HepG2 (cell line): ENCODE measurements at regions not wholly inside any gene's neighbourhood (a gene's known extent, or its start where the extent isn't known, plus 50 kb on each side); places are given as distances from the start of the nearest gene placed in this dataset.

ENCODE experiments used
- ATAC-seq: fragments of 200-7000 bp; cut with Tn5 transposase; 3 replicates; pipeline ENCODE4 v1.9.1; 2020; ENCODE audit warnings: mild to moderate bottlenecking, moderate library complexity
- BruUV-seq: library from RNA; stranded (reverse); fragments of 400-500 nt; replicated peaks from 2 replicates; lab custom pipeline; 2021; lab: Mats Ljungman, UMichigan
- CTCF ChIA-PET: fragments of 300-600 bp; formaldehyde crosslinking; extraction: SDS; loops from one replicate; lab custom pipeline; 2021; ENCODE audit warnings: low total read pairs, inconsistent platforms, low intra/inter-chr PET ratio; lab: Yijun Ruan, JAX
- POLR2A ChIA-PET: fragments of 350-600 bp; sonication (Branson Sonifier 250); formaldehyde crosslinking; loops from one replicate; lab custom pipeline; 2020; ENCODE audit warnings: antibody characterized with exemption, inconsistent platforms; lab: Yijun Ruan, JAX
- DNase-seq: peaks from one replicate; pipeline ENCODE4 v3.0.0-alpha.2; 2015; ENCODE audit warnings: low spot score
- FAIRE-seq: peaks from 3 replicates; lab custom pipeline; 2011; peaks lifted over from hg19 to GRCh38; lab: Jason Lieb, UNC
- H2AFZ ChIP-seq: one replicate; pipeline ENCODE4 v1.6.1; 2011; ENCODE audit warnings: low read length, inconsistent platforms
- H3K27ac ChIP-seq: fragments of 300-600 bp; 3 replicates; pipeline ENCODE4 v1.8.0; 2011; ENCODE audit warnings: mixed run types, mild to moderate bottlenecking, mixed read lengths, low read length, inconsistent platforms; ENCODE audit not compliant: insufficient read depth; ENCODE audit errors: extremely low read length
- H3K27me3 ChIP-seq, 2 experiments: fragments of 200-600 bp in 1 of 2; 2 replicates in 1 of 2; 3 replicates in 1 of 2; pipeline versions ENCODE4 v1.6.0 to v1.8.0; 2011; ENCODE audit warnings: low read length in 2 of 2, mild to moderate bottlenecking in 2 of 2, moderate library complexity in 2 of 2, inconsistent platforms in 1 of 2; ENCODE audit not compliant: insufficient read depth in 2 of 2, control insufficient read depth in 1 of 2
- H3K36me3 ChIP-seq, 2 experiments: fragments of 200-600 bp in 1 of 2; replicated peaks in 1 of 2; 2 replicates in 1 of 2; 3 replicates in 1 of 2; pipeline versions ENCODE4 v1.5.1 to v1.8.0; 2011; ENCODE audit warnings: low read length in 2 of 2, inconsistent platforms in 1 of 2; ENCODE audit not compliant: insufficient read depth in 2 of 2, control insufficient read depth in 1 of 2
- H3K4me1 ChIP-seq: 2 replicates; pipeline ENCODE4 v1.5.1; 2012; ENCODE audit warnings: low read length, inconsistent platforms; ENCODE audit not compliant: insufficient read depth
- H3K4me2 ChIP-seq: 2 replicates; pipeline ENCODE4 v1.6.0; 2011; ENCODE audit warnings: low read depth, low read length, inconsistent platforms
- H3K4me3 ChIP-seq, 3 experiments: fragments of 200-600 bp in 1 of 3; sonication (generic), shearing (Covaris generic) in 1 of 3; replicated peaks in 1 of 3; 2 replicates each; pipeline ENCODE4 v1.5.1; 2011 to 2016; ENCODE audit warnings: low read length in 3 of 3, inconsistent platforms in 2 of 3, low read depth in 2 of 3, mild to moderate bottlenecking in 2 of 3, control low read depth in 1 of 3, mixed read lengths in 1 of 3; ENCODE audit not compliant: insufficient read depth in 1 of 3
- H3K79me2 ChIP-seq: one replicate; pipeline ENCODE4 v1.6.1; 2011; ENCODE audit warnings: low read length, inconsistent platforms; ENCODE audit not compliant: insufficient read depth
- H3K9ac ChIP-seq: 2 replicates; pipeline ENCODE4 v1.6.0; 2011; ENCODE audit warnings: mild to moderate bottlenecking, low read depth, low read length, inconsistent platforms; ENCODE audit not compliant: insufficient read depth
- H3K9me3 ChIP-seq: 2 replicates; pipeline ENCODE4 v1.5.1; 2012; ENCODE audit warnings: mild to moderate bottlenecking, low read length
- H4K20me1 ChIP-seq: 2 replicates; pipeline ENCODE4 v1.6.0; 2011; ENCODE audit warnings: inconsistent platforms, mild to moderate bottlenecking, low read length, moderate library complexity; ENCODE audit not compliant: insufficient read depth
- ATF7 ChIP-seq, 2 experiments: fragments of 450-650 bp in 1 of 2; sonication (generic) in 1 of 2; formaldehyde crosslinking in 1 of 2; IDR thresholded peaks; 2 replicates each; pipeline versions ENCODE4 v1.4.0 to v1.6.1; 2016 to 2020; ENCODE audit warnings: antibody characterized with exemption in 1 of 2, mild to moderate bottlenecking in 1 of 2, missing genetic modification reagents in 1 of 2
- CREB1 ChIP-seq, 2 experiments: fragments of 450-650 bp in 1 of 2; IDR thresholded peaks; 2 replicates each; pipeline ENCODE4 v1.6.1; 2016 to 2017; ENCODE audit warnings: control low read depth in 1 of 2, mild to moderate bottlenecking in 1 of 2, missing compliant biosample characterization in 1 of 2, missing genetic modification characterization in 1 of 2
- ESRRA ChIP-seq: sonication (generic); formaldehyde crosslinking; IDR thresholded peaks from 2 replicates; pipeline ENCODE4 v1.5.1; 2020; ENCODE audit warnings: mild to moderate bottlenecking, low read depth, missing genetic modification reagents
- FOSL1 ChIP-seq: sonication (generic); formaldehyde crosslinking; IDR thresholded peaks from 2 replicates; pipeline ENCODE4 v1.9.0; 2021; ENCODE audit warnings: missing genetic modification reagents, borderline replicate concordance
- IKZF4 ChIP-seq: sonication (generic); formaldehyde crosslinking; IDR thresholded peaks from 2 replicates; pipeline ENCODE4 v1.5.1; 2020; ENCODE audit warnings: borderline replicate concordance, mild to moderate bottlenecking, low read depth, missing genetic modification reagents; ENCODE audit errors: not compliant biosample characterization
- KLF9 ChIP-seq: IDR thresholded peaks from 2 replicates; pipeline ENCODE4 v1.6.1; 2016; ENCODE audit warnings: low read depth
- POGK ChIP-seq: sonication (generic); formaldehyde crosslinking; conservative IDR thresholded peaks from 2 replicates; pipeline ENCODE4 v1.8.0; 2022; ENCODE audit warnings: mild to moderate bottlenecking, moderate library complexity, missing genetic modification reagents
- SIN3B ChIP-seq: fragments of 150-350 bp; IDR thresholded peaks from 2 replicates; pipeline ENCODE4 v1.6.1; 2014; ENCODE audit warnings: low read length
- ZNF264 ChIP-seq: sonication (generic); formaldehyde crosslinking; IDR thresholded peaks from 2 replicates; pipeline ENCODE4 v1.4.0; 2020; ENCODE audit warnings: missing genetic modification reagents
- ZNF280D ChIP-seq: sonication (generic); formaldehyde crosslinking; IDR thresholded peaks from 2 replicates; pipeline ENCODE4 v1.5.1; 2020; ENCODE audit warnings: mild to moderate bottlenecking, missing genetic modification reagents
- ZNF460 ChIP-seq: sonication (generic); formaldehyde crosslinking; IDR thresholded peaks from 2 replicates; pipeline ENCODE4 v1.5.1; 2020; ENCODE audit warnings: missing genetic modification reagents, mild to moderate bottlenecking, borderline replicate concordance
- ZXDC ChIP-seq: sonication (generic); formaldehyde crosslinking; IDR thresholded peaks from 2 replicates; pipeline ENCODE4 v1.5.0; 2020; ENCODE audit warnings: mild to moderate bottlenecking, missing genetic modification reagents
- WGBS: methylation state at CpG from one replicate; pipeline ENCODE4 v1.1.6; 2017; ENCODE audit warnings: low lambda C conversion rate; 5-methylcytosine and 5-hydroxymethylcytosine counted together
- in situ Hi-C: cut with HindIII; loops from 2 replicates; pipeline ENCODE4 v1.10.0; 2017; ENCODE audit warnings: low pct_unique_long_range_greater_than_20kb; ENCODE audit not compliant: extremely low pct_ligation_motif_present
- intact Hi-C: fragments of 100-400 bp; cut with micrococcal nuclease; formaldehyde crosslinking; loops from one replicate; pipeline ENCODE4 v1.10.0; 2022; ENCODE audit not compliant: unreplicated experiment

GRCh38 chr6:125434760-125435159, 133.0 kb upstream of the HDDC2 start:
- Histone ChIP-seq H3K4me2 (no peak overlapping the region), H3K4me1 (no peaks in the 10 kb centered on the region), H3K4me3 (no peak overlapping the region), H4K20me1 (no peaks in the 10 kb centered on the region), H3K9ac (no peak overlapping the region), H3K27ac (no peak overlapping the region), H3K9me3 (no peaks in the 10 kb centered on the region), H3K27me3 (no peaks in the 10 kb centered on the region), H3K36me3 (no peaks in the 10 kb centered on the region), H2AFZ (no peak overlapping the region), H3K79me2 (no peaks in the 10 kb centered on the region)
- 8% methylated on average over 2 of the region's 2 CpGs for WGBS
- in situ Hi-C loops: no loop called here
- intact Hi-C loops: no loop called here
- CTCF ChIA-PET: no interaction called here
- FAIRE-seq: no peak
- no TSS peak for BruUV-seq
- DNase-seq: no peak
- POLR2A ChIA-PET: no interaction called here
- TF ChIP-seq KLF9 (CRISPR knock-in tag) (no peak), ZNF280D (CRISPR knock-in tag) (no peak), CREB1 (IDR thresholded peaks at IDR 0.05) (peak; percentile 71), CREB1 (CRISPR knock-in tag; IDR thresholded peaks at IDR 0.05) (no peak), FOSL1 (CRISPR knock-in tag) (no peak), IKZF4 (no peak), ATF7 (IDR thresholded peaks at IDR 0.05) (peak; percentile 65), ATF7 (CRISPR knock-in tag; IDR thresholded peaks at IDR 0.05) (no peak), ZNF460 (no peak), ESRRA (CRISPR knock-in tag) (no peak), ZXDC (CRISPR knock-in tag) (no peak), POGK (CRISPR knock-in tag) (no peak), ZNF264 (no peak), SIN3B (no peak)
- no peak for ATAC-seq
